Upper lobe of right lung (tissue), 1 donor: ENCODE measurements at regions not wholly inside any gene's neighbourhood (a gene's known extent, or its start where the extent isn't known, plus 50 kb on each side); places are given as distances from the start of the nearest gene placed in this dataset.
"Not testable (repeated sequence)": the region's sequence is repeated elsewhere in the genome, so short reads cannot be mapped to it uniquely, and the experiment has no call there.

Experiments
- ATAC-seq: fragments of 200-7000 bp; cut with Tn5 transposase; one replicate; pipeline ENCODE4 v1.9.1; 2020; ENCODE audit warnings: mild to moderate bottlenecking, moderate library complexity
- DNase-seq: peaks from one replicate; pipeline ENCODE4 v3.0.0-alpha.2; 2020
- H3K27ac ChIP-seq: fragments of 200-600 bp; one replicate; pipeline ENCODE4 v1.8.0; 2022
- H3K27me3 ChIP-seq: fragments of 200-600 bp; one replicate; pipeline ENCODE4 v1.8.0; 2022; ENCODE audit warnings: mild to moderate bottlenecking
- H3K36me3 ChIP-seq: fragments of 200-600 bp; one replicate; pipeline ENCODE4 v1.8.0; 2022
- H3K4me1 ChIP-seq: fragments of 200-600 bp; one replicate; pipeline ENCODE4 v1.8.0; 2022
- H3K4me3 ChIP-seq: fragments of 200-600 bp; one replicate; pipeline ENCODE4 v1.8.0; 2022; ENCODE audit warnings: mild to moderate bottlenecking
- H3K9me3 ChIP-seq: fragments of 200-600 bp; one replicate; pipeline ENCODE4 v1.8.0; 2022
- intact Hi-C: fragments of 100-400 bp; cut with DNase I; formaldehyde crosslinking; loops from one replicate; pipeline ENCODE4 v1.11.0; 2022
- TF ChIP-seq, protein P1 (sequence below): fragments of 200-600 bp; IDR thresholded peaks from one replicate; pipeline ENCODE4 v1.8.0; 2022; ENCODE audit warnings: antibody characterized with exemption
- donor health status: DM: no; HTN: yes; CAD: no; lungs with severe emphysema.

- no peak for ATAC-seq
- Histone ChIP-seq H3K36me3 (no peaks in the 10 kb centered on the region), H3K9me3 (no peaks in the 10 kb centered on the region), H3K27ac (no peak overlapping the region), H3K4me1 (no peaks in the 10 kb centered on the region), H3K4me3 (no peak overlapping the region), H3K27me3 (no peaks in the 10 kb centered on the region)
- no peak for DNase-seq
- intact Hi-C loops, result no loop called here
- TF ChIP-seq, protein P1, sequence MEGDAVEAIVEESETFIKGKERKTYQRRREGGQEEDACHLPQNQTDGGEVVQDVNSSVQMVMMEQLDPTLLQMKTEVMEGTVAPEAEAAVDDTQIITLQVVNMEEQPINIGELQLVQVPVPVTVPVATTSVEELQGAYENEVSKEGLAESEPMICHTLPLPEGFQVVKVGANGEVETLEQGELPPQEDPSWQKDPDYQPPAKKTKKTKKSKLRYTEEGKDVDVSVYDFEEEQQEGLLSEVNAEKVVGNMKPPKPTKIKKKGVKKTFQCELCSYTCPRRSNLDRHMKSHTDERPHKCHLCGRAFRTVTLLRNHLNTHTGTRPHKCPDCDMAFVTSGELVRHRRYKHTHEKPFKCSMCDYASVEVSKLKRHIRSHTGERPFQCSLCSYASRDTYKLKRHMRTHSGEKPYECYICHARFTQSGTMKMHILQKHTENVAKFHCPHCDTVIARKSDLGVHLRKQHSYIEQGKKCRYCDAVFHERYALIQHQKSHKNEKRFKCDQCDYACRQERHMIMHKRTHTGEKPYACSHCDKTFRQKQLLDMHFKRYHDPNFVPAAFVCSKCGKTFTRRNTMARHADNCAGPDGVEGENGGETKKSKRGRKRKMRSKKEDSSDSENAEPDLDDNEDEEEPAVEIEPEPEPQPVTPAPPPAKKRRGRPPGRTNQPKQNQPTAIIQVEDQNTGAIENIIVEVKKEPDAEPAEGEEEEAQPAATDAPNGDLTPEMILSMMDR, result no peak
These were observed 197.3 kb downstream of the ANKRD30B start for GRCh38 chr18:14945286-14945685.

DNA sequence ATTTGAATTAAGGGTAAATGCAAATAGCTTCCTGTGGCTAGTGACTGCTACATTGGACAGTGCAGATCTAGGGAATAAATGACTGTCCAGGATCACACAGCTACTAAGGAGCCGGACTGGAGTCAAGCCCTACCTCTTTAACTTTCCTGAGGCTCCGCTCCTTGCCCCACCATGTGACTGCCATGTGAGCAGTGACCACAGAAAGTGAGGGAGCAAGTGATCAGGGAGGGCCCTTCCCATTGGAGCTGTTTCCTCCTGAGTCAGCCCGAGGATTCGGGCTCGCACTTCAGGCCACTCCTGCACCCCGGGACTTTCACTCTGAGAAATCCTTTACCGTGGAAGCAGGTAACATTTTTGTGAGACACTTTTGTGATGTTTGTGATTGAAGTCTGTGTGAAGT, 198.0 kb downstream of the ANKRD30B start:
- intact Hi-C loops, result no loop called here
- TF ChIP-seq, protein P1, result no peak
- Histone ChIP-seq H3K9me3 (no peaks in the 10 kb centered on the region), H3K4me1 (no peaks in the 10 kb centered on the region), H3K27me3 (no peaks in the 10 kb centered on the region), H3K4me3 (no peak overlapping the region), H3K36me3 (no peaks in the 10 kb centered on the region), H3K27ac (no peak overlapping the region)
- no peak for DNase-seq
- no peak for ATAC-seq

GRCh38 chr18:14946741-14947470, 198.9 kb downstream of the ANKRD30B start:
- H3K4me1 ChIP-seq, H3K27ac ChIP-seq, H3K4me3 ChIP-seq, intact Hi-C loops, ATAC-seq, H3K9me3 ChIP-seq, H3K27me3 ChIP-seq, DNase-seq, H3K36me3 ChIP-seq: not testable (repeated sequence)

DNA sequence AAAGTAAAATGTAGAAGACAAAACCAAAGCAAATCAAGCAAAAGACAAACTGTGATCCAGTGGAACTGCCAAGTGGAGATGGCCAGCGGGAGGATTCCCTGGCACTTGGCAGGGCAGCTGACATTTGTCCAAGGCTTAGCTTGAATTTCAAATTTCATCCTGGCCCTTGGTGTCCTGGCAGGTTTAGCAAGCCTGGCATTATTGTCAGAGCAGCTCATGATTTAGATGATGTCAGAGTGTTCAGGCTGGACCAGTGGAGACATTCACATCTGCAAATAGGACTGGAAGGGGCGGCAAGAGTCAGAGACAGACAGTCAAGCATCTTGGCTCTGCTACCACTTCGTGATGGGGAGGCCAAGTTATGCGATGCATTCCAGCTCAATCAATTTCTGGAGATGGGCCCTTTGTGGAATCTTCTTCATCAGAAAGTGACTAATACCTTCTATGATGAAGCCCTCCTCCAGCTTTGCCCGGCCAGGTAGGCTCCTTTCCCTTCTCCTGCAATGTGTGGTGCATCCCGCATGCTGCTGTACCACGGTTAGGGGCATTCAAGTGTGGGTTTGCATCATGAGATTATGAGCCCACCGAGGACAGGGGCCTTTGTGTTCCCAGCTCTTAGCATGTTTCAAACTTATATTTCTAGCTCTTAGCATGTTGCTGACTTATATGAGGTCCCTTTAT, 199.7 kb downstream of the ANKRD30B start:
- intact Hi-C loops, result no loop called here
- DNase-seq, result no peak
- H3K27me3 ChIP-seq, result no peaks in the 10 kb centered on the region
- no peak overlapping the region for H3K27ac ChIP-seq
- no peaks in the 10 kb centered on the region for H3K4me1 ChIP-seq
- H3K4me3 ChIP-seq, result no peak overlapping the region
- TF ChIP-seq, protein P1, result no peak
- no peaks in the 10 kb centered on the region for H3K36me3 ChIP-seq
- no peak for ATAC-seq
- no peaks in the 10 kb centered on the region for H3K9me3 ChIP-seq

GRCh38 chr18:14948163-14948540, 200.2 kb downstream of the ANKRD30B start:
- Histone ChIP-seq H3K36me3 (no peaks in the 10 kb centered on the region), H3K4me1 (no peaks in the 10 kb centered on the region), H3K9me3 (no peaks in the 10 kb centered on the region), H3K4me3 (no peak overlapping the region), H3K27me3 (no peaks in the 10 kb centered on the region), H3K27ac (no peak overlapping the region)
- intact Hi-C loops, result no loop called here
- TF ChIP-seq, protein P1, result no peak
- DNase-seq (no peak), ATAC-seq (no peak)

GRCh38 chr18:14949800-14950664, 202.1 kb downstream of the ANKRD30B start:
- Histone ChIP-seq H3K27ac (no peak overlapping the region), H3K27me3 (no peaks in the 10 kb centered on the region), H3K9me3 (no peaks in the 10 kb centered on the region), H3K36me3 (no peaks in the 10 kb centered on the region), H3K4me1 (no peaks in the 10 kb centered on the region), H3K4me3 (no peak overlapping the region)
- DNase-seq (no peak), ATAC-seq (no peak)
- intact Hi-C loops, result no loop called here
- TF ChIP-seq, protein P1, result no peak

DNA sequence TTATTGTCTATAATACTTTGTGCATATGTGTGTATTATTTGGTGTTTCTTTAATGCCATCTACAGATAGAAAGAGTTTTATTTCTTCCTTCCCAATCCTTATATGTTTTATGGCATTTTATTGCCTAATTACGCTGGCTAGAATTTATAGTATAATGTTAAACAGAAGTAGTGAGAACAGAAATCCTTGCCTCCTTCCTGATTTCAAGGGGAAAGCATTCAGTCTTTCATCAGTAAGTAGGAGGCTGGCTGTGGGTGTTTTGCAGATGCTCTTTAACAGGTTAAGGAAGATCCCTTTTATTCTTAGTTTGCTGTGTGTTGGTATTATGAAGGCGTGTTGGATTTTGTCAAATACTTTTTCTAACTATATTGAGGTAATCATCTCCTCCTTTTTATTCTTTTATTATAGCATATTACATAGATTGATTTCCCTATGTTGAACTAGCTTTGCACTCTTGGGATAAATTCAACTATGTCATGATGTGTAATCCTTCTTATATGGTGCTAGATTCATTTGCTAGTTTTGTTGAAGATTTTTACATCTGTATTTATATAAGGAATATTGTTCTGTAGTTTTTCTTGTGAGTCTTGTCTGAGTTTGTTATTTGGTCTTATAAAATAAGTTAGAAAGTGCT, 204.6 kb downstream of the ANKRD30B start:
- intact Hi-C loops, H3K27me3 ChIP-seq, H3K27ac ChIP-seq, ATAC-seq, H3K36me3 ChIP-seq, H3K9me3 ChIP-seq, DNase-seq, H3K4me3 ChIP-seq, H3K4me1 ChIP-seq: not testable (repeated sequence)
